ENCODE measurements at regions not wholly inside any gene's neighbourhood (a gene's known extent, or its start where the extent isn't known, plus 50 kb on each side); places are given as distances from the start of the nearest gene placed in this dataset.
"Not testable (repeated sequence)": the region's sequence is repeated elsewhere in the genome, so short reads cannot be mapped to it uniquely, and the experiment has no call there.

DNA sequence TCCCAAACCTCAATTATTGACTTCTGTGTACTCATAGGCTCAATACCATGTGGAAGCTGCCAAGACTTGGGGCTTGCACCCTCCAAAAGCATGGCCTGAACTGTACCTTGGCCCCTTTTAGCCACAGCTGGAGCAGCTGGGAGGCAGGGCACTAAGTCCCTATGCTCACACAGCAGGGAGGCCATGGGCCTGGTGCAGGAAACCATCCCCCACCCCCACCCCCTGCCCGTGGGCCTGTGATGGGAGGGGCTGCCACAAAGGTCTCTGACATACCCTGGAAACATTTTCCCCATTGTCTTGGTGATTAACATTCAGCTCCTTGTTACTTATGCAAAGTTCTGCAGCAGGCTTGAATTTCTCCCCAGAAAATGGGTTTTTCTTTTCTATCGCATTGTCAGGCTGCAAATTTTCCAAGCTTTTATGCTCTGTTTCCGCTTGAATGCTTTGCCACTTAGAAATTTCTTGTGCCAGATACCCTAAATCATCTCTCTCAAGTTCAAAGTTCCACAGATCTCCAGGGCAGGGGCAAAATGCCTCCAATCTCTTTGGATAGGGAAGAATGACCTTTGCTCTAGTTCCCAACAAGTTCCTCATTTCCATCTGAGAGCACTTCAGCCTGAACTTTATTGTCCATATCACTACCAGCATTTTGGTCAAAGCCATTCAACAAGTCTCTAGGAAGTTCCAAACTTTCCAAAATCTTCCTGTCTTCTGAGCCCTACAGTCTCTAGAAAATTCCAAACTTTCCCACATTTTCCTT, 141.8 kb downstream of the AHR start:
- FAIRE-seq = not testable (repeated sequence)

DNA sequence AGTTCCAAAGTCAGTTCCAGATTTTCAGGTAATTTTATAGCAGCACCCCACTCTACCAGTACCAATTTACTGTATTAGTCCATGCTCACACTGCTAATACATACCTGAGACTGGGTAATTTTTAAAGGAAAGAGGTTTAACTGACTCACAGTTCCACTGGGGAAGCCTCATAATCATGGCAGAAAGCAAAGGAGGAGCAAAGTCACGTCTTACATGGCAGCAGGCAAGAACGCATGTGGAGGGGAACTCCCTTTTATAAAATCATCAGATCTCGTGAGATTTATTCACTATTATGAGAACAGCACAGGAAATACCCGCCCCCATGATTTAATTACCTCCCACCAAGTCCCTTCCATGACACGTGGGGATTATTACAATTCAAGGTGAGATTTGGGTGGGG, 142.4 kb downstream of the AHR start:
- no peak for FAIRE-seq

DNA sequence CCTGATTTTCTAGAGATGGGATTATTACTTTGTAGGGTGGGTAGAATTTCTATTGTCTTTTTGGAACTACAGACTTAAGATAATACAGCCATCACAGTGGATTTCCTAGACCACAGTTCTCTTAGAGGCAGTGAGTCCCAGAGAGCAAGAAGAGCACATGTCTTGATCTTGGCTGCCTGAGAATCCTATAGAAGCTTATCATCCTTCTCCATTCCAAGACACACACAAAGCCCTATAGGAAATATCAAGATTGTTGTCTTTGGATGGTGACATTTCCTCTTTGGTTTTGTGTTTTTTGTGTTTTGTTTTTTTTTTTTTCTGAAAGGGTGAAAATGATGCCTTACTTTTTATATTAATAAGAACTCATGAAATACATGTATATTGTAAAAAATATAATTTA, 143.1 kb downstream of the AHR start:
- no peak for FAIRE-seq

DNA sequence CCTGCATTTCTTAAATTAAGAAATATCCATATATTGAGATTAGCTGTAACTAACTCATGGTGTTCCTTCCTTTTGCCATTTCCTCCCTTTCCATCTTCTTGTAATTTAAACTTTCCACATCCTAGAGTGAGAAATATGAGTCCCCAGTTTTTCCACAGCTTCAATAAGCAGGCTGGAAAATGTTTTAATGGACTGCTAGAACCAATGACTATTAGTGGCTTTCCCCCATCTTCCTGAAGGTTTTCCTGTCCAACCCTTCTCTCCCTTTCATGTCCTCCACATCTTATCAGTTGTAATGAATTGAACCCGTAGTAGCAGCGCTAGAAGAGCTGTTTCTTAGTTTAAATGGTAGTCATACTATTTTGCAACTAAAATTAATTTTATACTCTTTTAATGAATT, 145.7 kb downstream of the AHR start:
- no peak for FAIRE-seq

DNA sequence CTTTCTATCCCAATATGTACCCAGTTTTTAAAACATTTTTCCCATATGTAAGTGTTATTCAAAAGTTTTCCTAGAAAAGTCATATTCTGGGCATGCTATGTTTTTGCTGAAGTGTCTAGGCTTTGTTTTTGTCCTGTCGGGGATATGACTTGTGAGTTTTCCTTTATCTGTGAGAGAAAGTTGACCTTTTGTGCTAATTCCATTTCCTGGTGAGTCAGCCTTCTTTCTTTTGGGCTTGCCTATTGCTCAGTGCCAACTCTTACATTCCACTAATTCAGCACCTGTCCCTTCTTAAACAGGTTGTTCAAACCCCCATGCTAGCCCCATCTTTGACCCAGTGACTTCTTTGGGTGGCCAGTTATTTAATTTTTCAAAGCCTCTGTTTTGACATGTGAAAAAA, 146.2 kb downstream of the AHR start:
- no peak for FAIRE-seq

DNA sequence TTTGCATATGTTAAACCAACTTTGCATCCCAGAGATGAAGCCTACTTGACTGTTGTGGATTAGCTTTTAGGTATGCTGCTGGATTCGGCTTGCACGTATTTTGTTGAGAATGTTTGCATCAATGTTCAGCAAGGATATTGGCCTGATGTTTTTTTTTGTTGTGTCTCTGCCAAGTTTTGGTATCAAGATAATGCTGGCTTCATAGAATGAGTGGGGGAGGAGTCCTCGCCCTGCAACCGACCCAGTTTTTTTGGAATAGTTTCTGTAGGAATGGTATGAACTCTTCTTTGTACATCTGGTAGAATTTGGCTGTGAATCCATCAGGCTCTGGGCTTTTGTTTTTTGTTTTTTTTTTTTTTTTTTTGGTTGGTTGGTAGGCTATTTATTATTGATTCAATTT, 147.9 kb downstream of the AHR start:
- no peak for FAIRE-seq

DNA sequence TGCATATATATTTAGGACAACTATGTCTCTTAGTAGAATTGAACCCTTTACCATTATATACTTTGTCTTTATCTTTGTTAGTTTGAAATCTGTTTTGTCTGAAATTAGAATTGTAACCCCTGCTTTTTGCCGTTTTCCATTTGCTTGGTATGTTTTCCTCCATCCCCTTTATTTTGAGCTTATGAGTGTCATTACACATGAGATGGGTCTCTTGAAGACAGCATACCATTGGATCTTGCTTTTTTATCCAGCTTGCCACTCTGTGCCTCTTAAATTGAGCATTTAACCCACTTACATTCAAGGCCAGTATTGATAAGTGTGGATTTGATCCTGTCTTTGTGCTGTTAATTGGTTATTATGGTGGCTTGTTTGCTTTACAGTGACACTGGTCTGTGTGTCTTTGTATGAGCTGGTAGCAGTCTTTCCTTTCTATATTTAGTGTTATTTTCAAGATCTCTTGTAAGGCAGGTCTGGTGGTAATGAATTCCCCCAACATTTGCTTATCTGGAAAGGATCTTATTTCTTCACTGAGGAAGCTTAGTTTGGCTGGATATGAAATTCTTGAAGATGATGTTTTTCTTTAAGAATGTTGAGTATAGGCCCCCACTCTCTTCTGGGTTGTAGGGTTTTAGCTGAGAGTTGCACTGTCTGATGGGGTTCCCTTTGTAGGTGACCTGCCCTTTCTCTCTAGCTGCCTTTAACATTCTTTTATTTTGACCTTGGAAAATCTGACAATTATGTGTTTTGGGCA, 149.5 kb downstream of the AHR start:
- FAIRE-seq = no peak

DNA sequence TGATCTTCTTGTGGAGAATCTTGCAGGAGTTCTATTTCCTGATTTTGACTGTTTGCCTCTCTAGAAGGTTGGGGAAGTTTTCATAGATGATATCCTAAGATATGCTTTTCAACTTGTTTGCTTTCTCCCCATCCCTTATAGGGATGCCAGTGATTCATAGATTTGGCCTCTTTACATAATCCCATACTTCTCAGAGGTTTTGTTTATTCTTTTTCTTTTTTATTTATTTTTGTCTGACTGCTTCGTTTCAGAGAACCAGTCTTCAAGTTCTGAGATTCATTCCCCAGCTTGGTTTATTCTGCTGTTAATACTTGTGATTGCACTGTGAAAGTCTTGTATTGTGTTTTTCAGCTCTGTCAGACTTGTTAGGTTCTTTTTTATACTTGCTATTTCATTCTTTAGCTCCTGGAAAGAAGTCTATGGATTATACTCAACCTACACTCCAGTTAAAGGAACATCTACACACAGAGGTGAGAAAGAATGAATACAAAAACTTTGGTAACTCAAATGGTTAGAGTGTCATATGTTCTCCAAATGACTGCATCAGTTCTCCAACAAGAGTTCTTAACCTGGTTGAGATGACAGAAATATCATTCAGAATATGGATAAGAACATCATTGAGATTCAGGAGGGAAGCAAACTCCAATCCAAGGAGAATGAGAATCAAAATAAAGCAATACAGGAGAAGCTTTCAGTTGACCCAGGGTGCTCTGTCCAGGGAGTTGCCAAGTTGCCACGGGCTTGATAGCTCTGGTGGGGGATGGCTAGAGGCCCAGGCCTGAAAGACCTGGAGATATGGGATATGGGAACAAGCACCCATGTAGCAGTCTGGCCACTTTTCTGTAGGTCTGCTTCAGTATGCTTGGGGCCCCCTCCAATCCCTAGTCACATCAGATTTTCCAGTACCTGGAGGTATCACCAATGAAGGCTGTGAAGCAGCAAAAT, 150.3 kb downstream of the AHR start:
- FAIRE-seq = no peak

DNA sequence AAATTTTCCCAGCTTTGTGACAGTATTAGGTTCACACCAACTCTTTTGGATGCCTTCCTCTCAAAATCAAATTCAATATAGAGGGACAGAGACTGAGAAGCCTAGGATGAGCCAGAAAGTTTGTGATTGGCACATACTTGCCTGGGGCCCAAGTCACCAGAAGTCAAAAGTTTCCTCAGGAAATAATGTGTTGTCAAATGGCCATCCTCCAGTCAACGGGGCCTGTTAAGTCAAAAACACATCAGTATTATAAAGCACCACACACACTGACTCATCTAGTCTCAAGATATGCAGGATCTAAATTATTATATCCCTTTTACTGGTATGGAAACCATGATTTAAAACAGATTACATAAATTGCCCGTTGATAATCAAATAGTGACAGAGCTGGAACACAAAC, 158.1 kb downstream of the AHR start:
- FAIRE-seq = no peak

DNA sequence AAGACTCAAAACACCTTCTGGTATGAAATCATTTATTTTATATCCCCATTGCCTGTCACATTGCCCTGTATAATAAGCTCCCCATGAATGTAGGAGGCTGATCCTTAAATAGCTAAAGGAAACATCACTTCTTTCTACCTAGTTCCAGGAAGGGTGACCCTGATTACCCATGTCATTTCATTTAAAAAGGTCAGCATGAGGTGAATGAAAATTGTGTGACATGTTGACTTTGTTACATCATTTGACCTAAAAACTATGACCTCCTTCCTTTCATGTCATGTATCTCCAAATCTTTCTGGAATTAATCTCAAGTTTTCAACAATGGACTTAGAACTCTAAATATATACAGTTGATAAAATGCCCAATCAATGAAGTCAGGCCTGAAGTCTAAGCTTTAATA, 161.5 kb downstream of the AHR start:
- FAIRE-seq = no peak

DNA sequence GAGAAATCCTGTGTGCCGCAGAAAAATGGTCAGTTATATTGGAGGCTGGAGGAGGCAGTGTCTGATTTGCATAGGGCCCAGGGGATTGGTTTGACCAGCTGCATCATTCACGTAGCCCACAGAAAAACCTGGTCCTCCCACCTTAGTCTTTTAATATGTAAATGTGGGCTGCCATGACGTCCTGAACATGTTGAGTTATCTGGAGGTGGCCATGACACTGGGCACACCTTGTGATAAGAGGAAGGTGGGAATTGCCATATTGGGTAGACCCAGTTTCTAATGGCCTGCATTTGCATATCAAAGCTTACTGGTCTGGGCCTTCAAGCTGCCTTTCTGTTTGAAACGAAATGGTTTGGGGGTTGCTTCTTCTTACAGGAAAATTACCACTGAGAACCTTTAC, 162.2 kb downstream of the AHR start:
- FAIRE-seq = no peak

DNA sequence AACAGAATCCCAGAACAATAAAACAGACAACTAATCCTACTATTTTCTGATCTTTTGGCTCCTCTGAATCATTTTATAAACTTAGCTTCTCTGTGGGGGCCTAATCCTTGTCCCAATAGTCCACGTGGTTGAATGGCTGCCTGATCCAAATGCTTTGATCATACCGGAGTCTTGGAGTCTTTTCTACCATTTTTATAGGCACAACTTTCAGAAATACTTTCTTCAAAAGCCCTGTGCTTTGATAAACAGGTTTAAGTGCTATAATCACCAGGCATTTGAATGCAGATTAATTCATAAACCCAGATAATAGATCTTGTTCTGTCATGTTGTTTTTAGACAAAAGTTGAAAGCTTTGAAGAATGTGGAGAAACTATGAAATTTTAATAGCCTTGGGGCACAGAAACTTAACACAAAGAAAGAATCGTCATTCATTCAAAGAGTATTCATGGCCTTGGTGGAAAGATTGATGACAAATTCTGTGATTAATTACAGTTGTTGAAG, 163.7 kb downstream of the AHR start:
- FAIRE-seq = no peak

DNA sequence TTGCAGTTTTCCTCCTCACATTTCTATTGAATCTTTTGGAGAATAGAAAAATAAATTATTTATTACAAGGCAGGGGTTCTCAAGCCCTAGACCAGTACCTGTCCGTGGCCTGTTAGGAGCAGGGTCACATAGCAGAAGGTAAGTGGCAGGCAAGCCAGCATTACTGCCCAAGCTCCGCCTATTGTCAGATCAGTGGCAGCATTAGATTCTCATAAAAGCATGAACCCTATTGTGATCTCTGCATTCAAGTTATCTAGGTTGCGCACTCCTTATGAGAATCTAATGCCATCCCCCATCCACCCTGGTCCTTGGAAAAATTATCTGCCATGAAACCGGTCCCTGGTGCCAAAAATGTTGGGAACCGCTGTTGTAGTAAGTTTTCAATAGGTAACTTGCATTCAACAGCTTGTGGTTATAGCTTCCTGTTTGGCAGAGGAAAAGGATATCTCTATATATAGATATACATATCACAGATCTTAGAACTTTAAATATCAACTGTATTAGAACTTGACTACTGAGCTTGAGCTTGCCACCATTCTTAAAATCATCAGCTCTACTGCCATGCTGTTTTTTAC, 165.1 kb downstream of the AHR start:
- FAIRE-seq = no peak

DNA sequence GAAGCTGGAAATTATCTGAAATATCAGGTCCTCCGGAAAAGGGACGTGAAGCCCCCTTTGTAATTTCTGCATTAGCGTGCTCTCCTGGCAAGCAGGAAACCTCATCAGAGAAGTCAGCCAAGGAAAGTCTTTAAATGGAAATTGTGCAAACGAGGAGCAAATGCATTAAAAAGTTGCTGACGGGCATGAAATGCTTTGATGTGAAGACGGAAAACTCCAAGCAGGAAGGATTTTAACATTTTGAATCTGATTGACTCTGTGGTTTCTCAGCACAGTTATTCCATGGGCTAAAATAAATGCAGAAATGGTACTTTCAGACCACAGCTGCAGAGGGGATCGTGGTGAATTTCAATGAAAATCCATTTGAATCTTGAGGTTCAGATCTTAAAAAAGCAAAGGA, 167.8 kb downstream of the AHR start:
- no peak for FAIRE-seq

DNA sequence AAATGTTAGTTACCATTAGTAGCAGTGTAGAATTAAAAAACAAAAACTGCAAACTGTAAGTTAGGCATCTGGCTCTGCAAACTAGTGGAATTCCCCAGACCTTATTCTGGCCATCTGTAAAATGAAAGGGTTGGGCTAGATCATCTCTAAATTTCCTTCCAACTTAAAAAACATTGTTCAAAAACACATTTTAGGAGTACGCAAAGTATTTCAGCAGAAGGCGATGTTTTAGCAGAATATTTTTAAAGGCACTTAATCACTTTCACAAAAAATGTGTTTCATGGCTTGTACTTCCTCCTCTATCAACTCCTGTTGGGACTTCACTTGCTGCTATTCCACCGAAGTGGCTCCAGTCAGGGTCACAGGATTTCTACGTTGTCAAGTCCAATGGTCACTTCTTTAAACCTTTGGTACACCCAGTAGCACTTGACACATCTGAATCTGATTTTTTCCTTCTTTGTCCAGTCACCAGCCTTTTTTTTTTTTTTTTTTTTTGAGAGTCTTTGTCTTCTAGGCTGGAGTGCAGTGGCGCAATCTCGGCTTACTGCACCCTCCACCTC, 169.0 kb downstream of the AHR start:
- FAIRE-seq = no peak

DNA sequence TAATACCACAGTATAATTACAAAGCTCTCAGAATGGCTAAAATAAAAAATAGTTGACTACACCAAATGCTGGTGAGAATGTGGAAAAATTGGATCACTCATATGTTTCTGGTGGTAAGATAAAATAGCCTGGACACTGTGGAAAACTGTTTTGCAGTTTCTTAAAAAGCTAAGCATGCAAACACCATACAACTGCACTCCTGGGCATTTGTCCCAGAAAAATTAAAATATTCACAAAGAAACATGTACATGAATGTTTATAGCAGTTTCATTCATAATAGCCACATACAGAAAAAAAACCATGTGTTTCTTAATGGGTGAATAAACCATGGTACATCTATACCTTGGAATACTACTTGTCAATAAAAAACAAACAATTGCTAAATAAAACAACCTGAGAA, 172.9 kb downstream of the AHR start:
- FAIRE-seq = no peak

DNA sequence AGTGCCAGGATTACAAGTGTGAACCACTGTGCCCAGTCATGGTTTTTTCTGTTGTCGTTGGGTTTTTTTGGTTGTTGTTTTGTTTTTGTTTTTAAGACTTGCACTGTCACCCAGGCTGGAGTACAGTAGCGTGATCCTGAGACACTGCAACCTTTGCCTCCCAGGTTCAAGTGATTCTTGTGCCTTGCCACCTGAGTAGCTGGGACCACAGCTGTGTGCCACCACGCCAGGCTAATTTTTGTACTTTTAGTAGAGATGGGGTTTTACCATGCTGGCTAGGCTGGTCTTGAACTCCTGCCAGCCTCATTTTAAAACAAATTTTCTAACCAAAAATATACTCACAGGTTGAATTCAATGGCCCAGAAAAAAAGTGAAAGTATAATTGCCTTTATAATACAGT, 174.1 kb downstream of the AHR start:
- no peak for FAIRE-seq

DNA sequence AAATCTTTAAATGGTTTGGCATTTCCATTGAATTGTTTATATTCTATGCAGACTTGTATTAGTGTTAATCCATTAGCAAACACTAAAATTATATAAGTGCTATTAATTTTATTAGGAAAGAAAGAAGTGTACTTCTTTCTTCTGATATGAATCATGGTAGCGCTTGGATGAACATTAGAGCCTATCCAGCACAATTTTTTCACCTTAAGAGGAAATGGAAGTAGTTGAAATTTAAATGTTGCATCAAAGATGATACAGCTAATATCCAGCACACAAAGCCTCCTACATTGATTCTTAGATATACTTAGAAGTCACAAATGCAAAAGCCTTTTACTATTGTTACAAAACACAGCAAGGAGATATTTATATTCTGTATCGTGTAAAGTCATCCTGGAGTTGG, 174.5 kb downstream of the AHR start:
- no peak for FAIRE-seq

DNA sequence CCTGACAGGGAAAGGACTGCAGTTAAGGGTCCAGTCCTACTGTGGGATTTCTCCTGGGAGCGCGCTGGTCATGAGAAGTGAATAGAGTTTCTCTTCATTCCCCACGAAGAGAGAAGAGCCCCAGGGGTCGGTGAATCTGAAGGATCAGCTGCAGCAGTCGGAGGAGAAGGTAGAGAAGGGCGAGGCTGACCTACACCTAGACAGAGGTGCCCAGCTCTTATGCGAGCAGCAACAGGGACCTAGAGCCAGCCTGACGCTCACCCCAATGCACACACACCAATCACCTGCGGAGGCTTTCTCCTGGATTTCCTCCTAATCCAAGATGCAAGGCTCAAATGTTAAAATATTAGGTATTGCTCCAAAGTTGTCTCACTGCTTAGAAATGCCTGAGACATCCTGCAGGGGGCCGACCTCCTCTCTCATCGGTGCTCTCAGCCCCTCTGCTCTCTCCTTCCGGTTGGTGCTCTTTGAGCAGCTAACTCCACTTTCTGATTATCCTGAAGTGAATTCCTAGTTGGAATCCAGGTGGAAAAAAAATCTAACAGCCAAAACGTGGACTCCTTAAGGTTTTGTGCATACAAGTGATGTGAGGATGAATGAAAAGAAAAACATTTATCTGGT, 176.4 kb downstream of the AHR start:
- FAIRE-seq = no peak

DNA sequence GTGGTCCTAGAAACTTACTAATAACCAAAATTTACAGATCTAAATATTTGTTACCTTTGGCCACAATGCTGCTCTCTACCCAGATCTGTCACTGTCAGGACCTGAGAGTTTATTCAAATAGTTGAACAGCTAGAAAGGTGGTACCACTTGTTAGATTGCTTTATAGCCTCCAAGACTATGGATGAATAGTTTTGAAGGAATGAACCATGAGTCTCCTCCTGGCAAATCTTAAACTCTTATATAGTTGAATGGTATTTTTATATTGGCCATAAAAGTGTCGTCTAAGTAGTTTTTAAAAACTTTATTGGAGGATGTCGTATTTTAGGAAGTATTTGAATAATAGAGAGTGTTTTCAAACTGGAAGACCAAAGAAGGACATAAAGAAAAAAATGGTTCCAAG, 178.7 kb downstream of the AHR start:
- no peak for FAIRE-seq

DNA sequence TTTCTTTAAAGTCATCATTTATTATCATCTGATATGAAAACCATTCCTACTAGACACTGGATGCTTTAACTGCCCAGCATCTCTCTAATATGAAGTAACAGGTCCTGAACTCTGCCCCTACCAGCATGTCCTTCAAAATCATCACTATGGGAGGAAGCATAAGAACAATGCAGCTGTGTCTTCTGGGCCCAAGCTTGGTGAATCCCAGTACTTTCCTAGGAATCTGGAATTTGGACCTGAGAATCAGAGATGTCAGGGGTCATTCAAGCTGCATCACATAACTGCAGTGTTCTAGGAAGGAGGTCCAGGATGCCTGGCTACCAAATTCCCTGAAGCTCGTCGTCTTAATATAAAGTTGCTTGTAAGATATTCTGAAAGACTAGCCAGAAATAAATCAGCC, 182.7 kb downstream of the AHR start:
- no peak for FAIRE-seq

DNA sequence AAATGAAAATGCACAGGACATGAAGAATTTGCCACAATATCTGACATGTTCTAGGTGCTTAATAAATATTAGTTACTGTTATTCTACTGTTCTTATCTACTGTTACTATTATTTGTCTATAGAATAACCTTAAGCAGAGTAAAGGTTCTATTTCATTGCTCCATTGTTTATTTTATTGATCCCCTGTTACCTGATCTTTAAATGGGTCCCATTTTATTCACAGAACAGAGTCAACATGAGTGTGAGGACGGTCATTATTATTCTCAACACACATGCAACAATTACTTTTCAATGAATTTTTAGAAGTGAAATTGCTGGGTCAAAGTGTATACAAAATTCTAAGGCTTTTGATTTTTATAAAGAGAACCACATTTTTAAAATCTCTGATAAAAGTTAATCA, 186.9 kb downstream of the AHR start:
- no peak for FAIRE-seq

Data from colon (tissue), 2 donors.